Stimulated activated CD4-positive, alpha-beta T cell treated with anti-CD3 and anti-CD28 coated beads, Interleukin-2, amount 100 ng/mL, for 24 hours (primary cell): ENCODE measurements at regions not wholly inside any gene's neighbourhood (a gene's known extent, or its start where the extent isn't known, plus 50 kb on each side); places are given as distances from the start of the nearest gene placed in this dataset.
"Not testable (repeated sequence)": the region's sequence is repeated elsewhere in the genome, so short reads cannot be mapped to it uniquely, and the experiment has no call there.

ENCODE experiments used
- DNase-seq, 2 donors: peaks; one replicate each; pipeline ENCODE4 v3.0.0-alpha.2; 2020

GRCh38 chr15:70576696-70577095 lies 186.7 kb downstream of the UACA start:
- DNase-seq: no peak

GRCh38 chr15:70576276-70576675 lies 187.1 kb downstream of the UACA start:
- DNase-seq: no peak

- no peak for DNase-seq
Measured at GRCh38 chr15:70575231-70576226, 187.8 kb downstream of the UACA start.

GRCh38 chr15:70574325-70574724 lies 189.0 kb downstream of the UACA start:
- DNase-seq: not testable (repeated sequence)

- DNase-seq: no peak
Measured at GRCh38 chr15:70573121-70573850, 190.1 kb downstream of the UACA start.

GRCh38 chr15:70569714-70570231 lies 193.6 kb downstream of the UACA start:
- no peak for DNase-seq

GRCh38 chr15:70569091-70569713 lies 194.2 kb downstream of the UACA start:
- no peak for DNase-seq

- DNase-seq: no peak
Measured at GRCh38 chr15:70566989-70567388, 196.4 kb downstream of the UACA start.

GRCh38 chr15:70566047-70566835 lies 197.1 kb downstream of the UACA start:
- no peak for DNase-seq

- DNase-seq: no peak
Measured at GRCh38 chr15:70563561-70564095, 199.7 kb downstream of the UACA start.

- no peak for DNase-seq
Measured at GRCh38 chr15:70562906-70563305, 200.5 kb downstream of the UACA start.

- no peak for DNase-seq
Measured at GRCh38 chr15:70561885-70562284, 201.5 kb downstream of the UACA start.

GRCh38 chr15:70560617-70561328 lies 202.6 kb downstream of the UACA start:
- no peak for DNase-seq

GRCh38 chr15:70559265-70560239 lies 203.8 kb downstream of the UACA start:
- DNase-seq: peak; percentile 66

GRCh38 chr15:70558406-70559264 lies 204.7 kb downstream of the UACA start:
- DNase-seq: no peak

GRCh38 chr15:70557521-70558258 lies 205.7 kb downstream of the UACA start:
- no peak for DNase-seq

GRCh38 chr15:70556779-70557178 lies 206.6 kb downstream of the UACA start:
- DNase-seq: no peak

- DNase-seq: no peak
Measured at GRCh38 chr15:70556151-70556741, 207.1 kb downstream of the UACA start.
